AG04449 (cell line): ENCODE measurements at regions not wholly inside any gene's neighbourhood (a gene's known extent, or its start where the extent isn't known, plus 50 kb on each side); places are given as distances from the start of the nearest gene placed in this dataset.

Experiments used
- CTCF ChIA-PET: fragments of 350-600 bp; formaldehyde crosslinking; extraction: SDS; loops from one replicate; lab custom pipeline; 2021; ENCODE audit warnings: antibody characterized with exemption; lab: Yijun Ruan, JAX
- POLR2A ChIA-PET: fragments of 400-600, 350-600 bp; formaldehyde crosslinking; extraction: SDS; loops from one replicate; lab custom pipeline; 2020; ENCODE audit warnings: antibody characterized with exemption, inconsistent platforms; lab: Yijun Ruan, JAX
- DNase-seq: peaks from one replicate; pipeline ENCODE4 v3.0.0-alpha.2; 2010; ENCODE audit warnings: low read depth, low spot score
- H3K4me3 ChIP-seq: 2 replicates; pipeline ENCODE4 v1.5.1; 2011; ENCODE audit warnings: low read depth, mild to moderate bottlenecking, control low read depth, low read length
- TF ChIP-seq, protein P1 (sequence below): IDR thresholded peaks from one replicate; pipeline ENCODE4 v1.5.1; 2011; ENCODE audit warnings: mild to moderate bottlenecking, moderate library complexity, low read length, control low read depth, inconsistent platforms; ENCODE audit not compliant: insufficient read depth; ENCODE audit errors: missing control alignments

DNA sequence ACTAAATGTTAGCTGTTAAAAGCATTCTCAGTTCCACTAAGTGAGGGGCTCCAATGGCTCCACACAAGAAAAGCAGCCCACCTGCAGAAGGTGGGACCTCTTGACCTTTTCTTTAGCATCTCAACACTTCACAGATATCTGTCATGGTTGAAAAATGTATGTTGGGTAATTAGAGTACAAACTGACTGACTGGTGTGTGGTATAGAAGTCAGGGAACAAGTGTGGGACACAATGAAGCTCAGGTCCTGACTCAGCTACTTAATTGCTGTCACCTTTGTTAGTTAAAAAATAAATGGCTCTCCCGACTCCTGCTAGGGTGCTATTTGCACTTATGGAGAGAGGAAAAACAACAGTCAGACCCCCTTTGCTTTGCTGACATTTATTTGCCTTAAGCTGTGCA, 299.0 kb downstream of the TTC6 start:
- CTCF ChIA-PET = interaction anchor here (1.0 to 2.5 kb wide), 2 partner anchors 20 to 184 kb away, joined by 3 to 9 read pairs; no protein-coding TSS in a partner anchor
- POLR2A ChIA-PET = no interaction called here
- no peak for DNase-seq
- TF ChIP-seq, protein P1, sequence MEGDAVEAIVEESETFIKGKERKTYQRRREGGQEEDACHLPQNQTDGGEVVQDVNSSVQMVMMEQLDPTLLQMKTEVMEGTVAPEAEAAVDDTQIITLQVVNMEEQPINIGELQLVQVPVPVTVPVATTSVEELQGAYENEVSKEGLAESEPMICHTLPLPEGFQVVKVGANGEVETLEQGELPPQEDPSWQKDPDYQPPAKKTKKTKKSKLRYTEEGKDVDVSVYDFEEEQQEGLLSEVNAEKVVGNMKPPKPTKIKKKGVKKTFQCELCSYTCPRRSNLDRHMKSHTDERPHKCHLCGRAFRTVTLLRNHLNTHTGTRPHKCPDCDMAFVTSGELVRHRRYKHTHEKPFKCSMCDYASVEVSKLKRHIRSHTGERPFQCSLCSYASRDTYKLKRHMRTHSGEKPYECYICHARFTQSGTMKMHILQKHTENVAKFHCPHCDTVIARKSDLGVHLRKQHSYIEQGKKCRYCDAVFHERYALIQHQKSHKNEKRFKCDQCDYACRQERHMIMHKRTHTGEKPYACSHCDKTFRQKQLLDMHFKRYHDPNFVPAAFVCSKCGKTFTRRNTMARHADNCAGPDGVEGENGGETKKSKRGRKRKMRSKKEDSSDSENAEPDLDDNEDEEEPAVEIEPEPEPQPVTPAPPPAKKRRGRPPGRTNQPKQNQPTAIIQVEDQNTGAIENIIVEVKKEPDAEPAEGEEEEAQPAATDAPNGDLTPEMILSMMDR = no peak
- H3K4me3 ChIP-seq = no peak overlapping the region

DNA sequence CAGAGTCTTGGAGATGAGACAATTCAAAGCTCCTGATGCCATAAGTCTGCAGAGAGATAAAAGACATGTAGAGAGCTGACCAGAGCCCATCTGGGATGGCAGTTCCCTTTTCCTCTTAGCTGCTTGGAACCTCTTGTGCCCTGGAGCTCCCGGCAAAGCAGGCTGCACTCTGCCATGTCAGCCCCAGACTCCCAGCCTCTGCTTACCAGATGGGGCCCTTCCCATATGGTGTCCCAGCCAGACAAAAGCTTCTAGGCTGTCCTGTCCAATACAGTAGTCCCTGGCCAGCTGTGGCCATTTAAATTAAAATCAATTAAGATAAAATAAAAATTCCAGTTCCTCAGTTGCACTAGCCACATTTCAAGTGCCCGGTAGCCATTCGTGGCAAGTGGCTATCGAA, 303.9 kb downstream of the TTC6 start:
- TF ChIP-seq, protein P1 = no peak
- no peak for DNase-seq
- ChIA-PET POLR2A (no interaction called here), CTCF (interaction anchor here (1.1 to 2.1 kb wide), 6 partner anchors 11 to 969 kb away, joined by 3 to 9 read pairs (median 6); no protein-coding TSS in a partner anchor)
- H3K4me3 ChIP-seq = no peak overlapping the region

- no peak for DNase-seq
- no peak overlapping the region for H3K4me3 ChIP-seq
- CTCF ChIA-PET = interaction anchor here (1.2 to 6.2 kb wide), 3 partner anchors 12 to 298 kb away, joined by 3 to 63 read pairs (median 10); no protein-coding TSS in a partner anchor
- TF ChIP-seq, protein P1 = no peak
- POLR2A ChIA-PET = no interaction called here
Measured at GRCh38 chr14:37900561-37900960, 305.1 kb downstream of the TTC6 start.

GRCh38 chr14:37901978-37902377, 305.7 kb upstream of the SSTR1 start:
- DNase-seq = peak; percentile 16
- ChIA-PET CTCF (interaction anchor here (0.8 to 8.5 kb wide), 18 partner anchors 9 to 1113 kb away, joined by 3 to 101 read pairs (median 6); no protein-coding TSS in a partner anchor), POLR2A (no interaction called here)
- TF ChIP-seq, protein P1 = no peak
- H3K4me3 ChIP-seq = no peak overlapping the region

- TF ChIP-seq, protein P1 = peak; percentile 25
- CTCF ChIA-PET = interaction anchor here (0.6 to 8.5 kb wide), 34 partner anchors 8 to 1111 kb away, joined by 3 to 101 read pairs (median 4); partner anchors contain the start of gene SSTR1
- peak overlapping the region; percentile 15; the same call in 1 of the 2 replicates for H3K4me3 ChIP-seq
- POLR2A ChIA-PET = no interaction called here
- peak; percentile 9 for DNase-seq
Measured at GRCh38 chr14:37903343-37904191, 304.1 kb upstream of the SSTR1 start.

GRCh38 chr14:37924622-37925021, 283.1 kb upstream of the SSTR1 start:
- DNase-seq = no peak
- TF ChIP-seq, protein P1 = no peak
- ChIA-PET POLR2A (no interaction called here), CTCF (no interaction called here)
- H3K4me3 ChIP-seq = no peak overlapping the region
